T-helper 1 cell (primary cell): ENCODE measurements at regions not wholly inside any gene's neighbourhood (a gene's known extent, or its start where the extent isn't known, plus 50 kb on each side); places are given as distances from the start of the nearest gene placed in this dataset.

Experiments
- DNase-seq, 5 donors: peaks; one replicate each; pipeline ENCODE4 v3.0.0-alpha.2; 2012 to 2020

DNA sequence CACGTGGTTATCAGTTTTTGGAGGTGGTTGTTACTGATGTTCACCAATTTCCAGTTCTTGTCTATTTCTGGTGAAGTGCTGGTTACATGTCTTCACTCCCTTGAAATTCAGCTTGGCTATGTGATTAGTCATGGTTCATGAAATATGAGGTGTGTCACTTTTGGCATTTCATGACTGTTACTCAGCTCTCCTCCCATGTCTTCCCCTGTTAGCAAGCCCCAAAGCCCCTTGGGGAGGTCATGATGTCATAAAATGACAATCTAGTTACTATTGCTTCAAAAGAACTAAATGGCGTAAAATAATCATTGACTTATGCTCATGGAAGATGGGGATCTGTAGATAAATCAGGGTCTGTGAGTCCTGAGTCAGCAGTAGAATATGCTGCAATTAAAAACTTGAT lies 425.1 kb downstream of the SETD4 start:
- no peak for DNase-seq

GRCh38 chr21:35633501-35633900 lies 426.8 kb downstream of the SETD4 start:
- DNase-seq: no peak

- DNase-seq: no peak
These were observed 427.6 kb downstream of the SETD4 start for GRCh38 chr21:35632711-35633110.

DNA sequence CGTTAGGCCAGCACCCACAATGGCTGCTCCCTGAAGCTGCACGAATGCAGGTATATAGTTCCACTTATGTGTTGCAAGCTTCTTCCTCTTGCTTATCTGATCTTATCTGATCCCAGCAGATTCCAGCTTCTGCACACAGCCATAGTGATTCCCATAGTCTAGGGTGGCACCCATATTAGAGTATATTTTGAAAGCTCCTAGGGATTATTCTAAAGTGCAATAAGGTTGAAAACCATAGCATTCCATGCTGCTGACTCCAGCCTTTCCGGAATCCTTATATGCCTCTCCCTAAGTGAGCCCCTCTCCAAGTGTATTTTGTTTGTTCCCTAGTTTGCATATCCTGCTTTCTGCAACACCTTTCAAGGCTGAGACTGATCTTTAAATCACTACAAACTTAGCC lies 432.0 kb downstream of the SETD4 start:
- no peak for DNase-seq

- DNase-seq: no peak
These were observed 432.9 kb downstream of the SETD4 start for GRCh38 chr21:35627462-35627861.

- no peak for DNase-seq
These were observed 434.8 kb downstream of the SETD4 start for GRCh38 chr21:35625576-35625975.

GRCh38 chr21:35624901-35625300 lies 435.4 kb downstream of the SETD4 start:
- DNase-seq: no peak

DNA sequence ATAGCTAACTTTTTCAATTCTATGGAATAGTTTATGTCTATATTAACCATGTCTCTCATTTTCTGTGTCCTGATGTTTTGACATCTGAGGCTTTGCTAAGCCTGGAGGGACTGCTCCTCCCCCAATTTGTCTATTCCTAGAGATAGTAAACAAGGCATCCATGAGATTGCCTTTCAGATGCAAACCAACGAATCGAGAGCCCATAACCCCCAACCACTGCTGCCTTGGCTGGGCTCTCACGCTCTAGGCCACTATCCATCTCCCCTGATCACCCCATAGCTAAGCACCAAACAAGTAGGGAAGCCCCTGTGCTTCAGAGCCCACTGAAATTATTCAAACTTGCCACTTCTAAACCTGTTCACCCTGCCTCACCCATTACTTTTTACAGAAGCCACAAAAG lies 437.7 kb downstream of the SETD4 start:
- DNase-seq: no peak

GRCh38 chr21:35619184-35619583 lies 441.1 kb downstream of the SETD4 start:
- DNase-seq: no peak

- no peak for DNase-seq
These were observed 442.8 kb downstream of the SETD4 start for GRCh38 chr21:35617491-35617890.

GRCh38 chr21:35616090-35616489 lies 444.2 kb downstream of the SETD4 start:
- peak in 1 of 5 donors; percentile 1 for DNase-seq

GRCh38 chr21:35615325-35615724 lies 445.0 kb downstream of the SETD4 start:
- DNase-seq: no peak

DNA sequence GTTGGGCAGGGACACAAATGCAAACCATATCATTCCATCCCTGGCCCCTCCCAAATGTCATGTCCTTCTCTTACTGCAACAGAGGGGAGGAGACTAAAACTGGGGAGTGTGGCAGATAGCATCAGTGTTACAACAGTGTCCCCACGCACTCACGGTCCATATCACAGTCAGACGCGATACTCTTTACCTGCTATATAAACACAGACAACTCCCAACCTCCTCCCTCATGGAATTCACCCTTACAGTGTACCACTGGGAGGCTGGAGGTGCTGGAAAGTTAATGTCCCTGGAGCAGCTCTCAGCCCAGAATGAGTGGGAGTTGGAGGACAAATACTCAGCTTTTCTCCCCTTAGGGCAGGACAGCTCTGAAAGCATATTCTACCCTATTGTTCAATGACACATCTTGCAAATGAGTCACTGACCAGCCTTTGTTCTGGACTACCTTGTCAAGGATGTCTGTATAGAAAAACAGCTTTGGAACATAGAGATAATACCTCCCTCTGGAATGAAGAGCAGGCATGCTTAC lies 445.9 kb downstream of the SETD4 start:
- DNase-seq: no peak

GRCh38 chr21:35611708-35612132 lies 448.6 kb downstream of the SETD4 start:
- DNase-seq: no peak

DNA sequence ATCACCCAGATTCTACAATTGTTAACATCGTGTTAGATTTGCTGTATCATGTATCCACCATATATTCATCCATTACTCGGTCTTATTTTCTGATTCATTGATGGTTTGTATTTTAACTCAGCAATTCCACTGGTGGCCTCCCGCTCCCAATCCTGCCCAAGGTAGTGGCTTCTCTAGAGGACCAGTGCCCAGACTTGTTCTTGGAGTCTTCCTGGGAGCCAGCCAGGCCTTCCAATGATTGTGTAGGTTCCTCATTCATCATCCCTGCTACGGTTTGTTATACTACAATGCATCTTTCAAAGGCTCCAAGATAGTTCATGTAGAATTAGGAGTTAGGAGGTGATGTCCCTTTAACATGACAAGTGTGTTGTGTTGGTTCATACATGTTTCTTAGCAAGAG lies 451.1 kb downstream of the SETD4 start:
- DNase-seq: no peak

- DNase-seq: no peak
These were observed 452.9 kb downstream of the SETD4 start for GRCh38 chr21:35607406-35607805.

GRCh38 chr21:35606578-35606977 lies 453.7 kb downstream of the SETD4 start:
- no peak for DNase-seq

DNA sequence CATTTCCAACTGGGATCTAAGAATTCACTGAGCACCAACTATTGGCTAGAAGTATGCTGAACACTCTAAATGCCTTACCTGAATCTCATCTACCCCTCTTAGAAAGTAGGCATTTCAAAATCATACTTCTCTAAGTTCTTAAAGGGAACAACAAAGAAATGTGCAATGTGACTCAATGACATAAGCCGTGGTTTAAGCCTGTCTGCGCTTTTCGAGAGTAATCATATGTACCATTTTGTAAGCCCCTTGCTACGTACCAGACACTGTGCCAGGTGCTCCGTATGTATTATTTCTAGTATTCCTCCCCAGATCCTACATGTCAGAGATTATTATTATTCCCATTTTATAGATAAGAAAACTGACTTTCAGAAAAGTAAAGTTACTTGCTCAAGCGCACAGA lies 454.2 kb downstream of the SETD4 start:
- no peak for DNase-seq

GRCh38 chr21:35603494-35603893 lies 456.8 kb downstream of the SETD4 start:
- no peak for DNase-seq

DNA sequence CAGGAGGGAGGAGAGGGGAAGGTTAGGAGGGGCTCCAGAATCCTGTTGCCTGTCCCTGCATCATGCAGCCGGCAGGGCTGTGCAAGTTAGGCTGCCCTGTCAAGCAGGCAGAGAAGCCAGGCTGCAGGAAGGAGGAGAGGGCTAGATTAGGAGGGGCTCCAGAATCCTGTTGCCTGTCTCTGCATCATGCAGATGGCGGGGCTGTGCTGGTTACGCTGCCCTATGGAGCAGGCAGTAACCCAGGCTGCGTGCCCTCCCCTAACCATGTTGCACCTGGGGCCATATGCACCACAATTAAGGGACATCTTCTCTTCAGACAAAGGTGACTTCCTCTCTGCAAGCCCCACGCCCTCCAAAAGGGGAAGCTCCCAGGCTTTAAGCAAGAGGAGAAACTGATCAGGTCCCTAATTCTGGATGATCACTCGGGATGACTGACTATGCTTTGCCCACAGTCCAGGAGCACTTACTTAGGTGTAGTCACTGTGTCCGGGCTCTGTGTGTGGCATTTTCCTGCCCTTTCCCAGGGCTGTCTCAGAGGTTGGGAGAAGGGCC lies 457.4 kb downstream of the SETD4 start:
- no peak for DNase-seq

DNA sequence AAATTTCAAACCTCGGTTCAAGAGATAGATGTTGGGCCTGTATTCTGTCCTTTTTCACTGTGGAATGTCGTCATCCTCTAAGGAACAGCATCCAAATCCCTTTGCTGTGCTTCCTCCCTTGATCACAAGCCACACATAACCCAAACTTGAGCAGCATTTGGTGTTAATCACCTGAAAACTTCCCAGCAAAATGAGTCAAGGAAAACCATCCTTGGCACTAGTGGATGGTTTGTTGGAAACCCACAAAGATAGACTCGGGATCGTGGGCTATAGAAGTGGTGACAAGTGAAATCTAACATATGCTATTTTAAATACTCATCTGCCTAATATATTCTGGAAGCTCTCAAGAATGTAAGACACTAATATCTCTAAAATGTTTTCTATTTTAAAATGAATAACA lies 459.1 kb downstream of the SETD4 start:
- DNase-seq: no peak

- DNase-seq: no peak
These were observed 461.2 kb downstream of the SETD4 start for GRCh38 chr21:35599164-35599563.

DNA sequence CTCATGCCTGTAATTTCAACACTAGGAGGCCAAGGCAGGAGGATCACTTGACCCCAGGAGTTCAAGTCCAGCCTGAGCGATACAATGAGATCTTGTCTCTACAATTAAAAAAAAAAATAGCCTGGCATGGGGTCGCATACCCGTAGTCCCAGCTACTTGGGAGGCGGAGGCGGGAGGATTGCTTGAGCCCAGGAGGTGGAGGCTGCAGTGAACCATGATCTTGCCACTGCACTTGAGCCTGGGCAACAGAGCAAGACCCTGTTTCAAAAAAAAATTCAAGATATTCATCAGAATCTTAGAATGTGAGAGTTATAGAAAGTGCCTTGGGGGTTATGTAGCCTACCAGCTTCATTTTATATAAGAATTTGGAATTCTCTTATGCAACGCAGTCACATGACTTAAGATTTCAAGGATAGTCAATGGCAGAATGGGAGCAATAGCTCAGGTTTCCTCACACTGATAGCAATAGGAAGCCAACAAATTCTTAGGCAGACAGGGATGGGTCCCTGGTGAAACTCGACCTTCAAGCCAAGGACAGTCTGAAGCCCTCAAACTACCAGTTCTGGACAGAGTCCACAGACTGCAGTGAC lies 462.5 kb downstream of the SETD4 start:
- no peak for DNase-seq

DNA sequence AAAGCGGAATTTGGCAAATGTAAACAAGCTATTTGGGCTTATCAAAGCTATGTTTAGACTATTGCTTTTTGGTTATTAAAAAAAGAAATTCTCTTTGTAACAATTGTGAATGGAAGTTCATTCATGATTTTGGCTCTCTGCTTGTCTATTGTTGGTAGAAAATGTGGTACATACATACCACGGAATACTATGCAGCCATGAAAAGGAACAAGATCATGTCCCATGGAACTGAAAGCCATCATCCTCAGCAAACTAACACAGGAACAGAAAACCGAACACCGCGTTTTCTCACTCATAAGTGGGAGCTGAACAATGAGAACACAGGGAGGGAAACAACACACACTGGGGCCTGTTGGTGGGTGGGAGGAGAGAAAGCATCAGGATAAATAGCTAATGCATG lies 465.4 kb downstream of the SETD4 start:
- DNase-seq: no peak

GRCh38 chr21:35593000-35593502 lies 467.3 kb downstream of the SETD4 start:
- no peak for DNase-seq
